ENCODE measurements at regions not wholly inside any gene's neighbourhood (a gene's known extent, or its start where the extent isn't known, plus 50 kb on each side); places are given as distances from the start of the nearest gene placed in this dataset.
A peak's percentile ranks its signal among the peaks of the same experiment; 100 is the strongest.

DNA sequence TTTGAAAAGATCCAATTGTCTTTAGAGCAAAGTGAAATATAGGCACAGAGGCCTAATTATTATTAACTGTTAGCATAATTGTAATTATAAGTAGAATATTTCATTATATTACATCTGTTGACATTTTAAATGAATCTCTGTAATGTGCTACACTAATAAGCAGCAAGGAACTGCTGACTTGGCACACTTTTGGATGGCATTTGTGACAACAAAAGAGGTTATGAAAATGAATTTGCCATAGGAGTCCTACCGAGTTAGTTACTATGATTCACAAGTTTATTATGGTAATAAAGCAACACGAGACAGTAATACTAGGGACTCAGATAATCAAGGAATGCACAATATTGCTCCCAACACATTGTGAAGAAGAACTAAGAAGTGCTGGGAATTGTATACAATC is 213.8 kb upstream of the PCDH9 start:
- TF ChIP-seq MAX (IDR thresholded peaks at IDR 0.05) (no peak), POLR2A (IDR thresholded peaks at IDR 0.05; ENCODE audit: low read length) (no peak), EP300 (IDR thresholded peaks at IDR 0.05) (no peak), TP53 (CRISPR knock-in tag; IDR thresholded peaks at IDR 0.05) (no peak), NR3C1 (IDR thresholded peaks at IDR 0.05) (no peak), RAD21 (conservative IDR thresholded peaks at IDR 0.05 in 1 of 2, IDR thresholded peaks at IDR 0.05 in 1 of 2) (no peak), MAFK (IDR thresholded peaks at IDR 0.05; ENCODE audit: partially characterized antibody) (peak; percentile 63)
- TF ChIP-seq, protein P1, sequence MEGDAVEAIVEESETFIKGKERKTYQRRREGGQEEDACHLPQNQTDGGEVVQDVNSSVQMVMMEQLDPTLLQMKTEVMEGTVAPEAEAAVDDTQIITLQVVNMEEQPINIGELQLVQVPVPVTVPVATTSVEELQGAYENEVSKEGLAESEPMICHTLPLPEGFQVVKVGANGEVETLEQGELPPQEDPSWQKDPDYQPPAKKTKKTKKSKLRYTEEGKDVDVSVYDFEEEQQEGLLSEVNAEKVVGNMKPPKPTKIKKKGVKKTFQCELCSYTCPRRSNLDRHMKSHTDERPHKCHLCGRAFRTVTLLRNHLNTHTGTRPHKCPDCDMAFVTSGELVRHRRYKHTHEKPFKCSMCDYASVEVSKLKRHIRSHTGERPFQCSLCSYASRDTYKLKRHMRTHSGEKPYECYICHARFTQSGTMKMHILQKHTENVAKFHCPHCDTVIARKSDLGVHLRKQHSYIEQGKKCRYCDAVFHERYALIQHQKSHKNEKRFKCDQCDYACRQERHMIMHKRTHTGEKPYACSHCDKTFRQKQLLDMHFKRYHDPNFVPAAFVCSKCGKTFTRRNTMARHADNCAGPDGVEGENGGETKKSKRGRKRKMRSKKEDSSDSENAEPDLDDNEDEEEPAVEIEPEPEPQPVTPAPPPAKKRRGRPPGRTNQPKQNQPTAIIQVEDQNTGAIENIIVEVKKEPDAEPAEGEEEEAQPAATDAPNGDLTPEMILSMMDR (IDR thresholded peaks at IDR 0.05): no peak
- TF ChIP-seq, protein P2, sequence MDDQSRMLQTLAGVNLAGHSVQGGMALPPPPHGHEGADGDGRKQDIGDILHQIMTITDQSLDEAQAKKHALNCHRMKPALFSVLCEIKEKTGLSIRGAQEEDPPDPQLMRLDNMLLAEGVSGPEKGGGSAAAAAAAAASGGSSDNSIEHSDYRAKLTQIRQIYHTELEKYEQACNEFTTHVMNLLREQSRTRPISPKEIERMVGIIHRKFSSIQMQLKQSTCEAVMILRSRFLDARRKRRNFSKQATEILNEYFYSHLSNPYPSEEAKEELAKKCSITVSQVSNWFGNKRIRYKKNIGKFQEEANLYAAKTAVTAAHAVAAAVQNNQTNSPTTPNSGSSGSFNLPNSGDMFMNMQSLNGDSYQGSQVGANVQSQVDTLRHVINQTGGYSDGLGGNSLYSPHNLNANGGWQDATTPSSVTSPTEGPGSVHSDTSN (IDR thresholded peaks at IDR 0.05): no peak
